Heart left ventricle (tissue), 13 donors: ENCODE measurements at regions not wholly inside any gene's neighbourhood (a gene's known extent, or its start where the extent isn't known, plus 50 kb on each side); places are given as distances from the start of the nearest gene placed in this dataset.

ENCODE experiments used
- CTCF ChIP-seq, 12 donors: fragments of 200-600 bp; sonication (generic) in 4 of 12; IDR thresholded peaks; one replicate each; pipeline versions ENCODE4 v1.5.0 to v1.8.0; 2018 to 2022; ENCODE audit warnings: antibody characterized with exemption in 12 of 12, mild to moderate bottlenecking in 5 of 12
- POLR2A ChIP-seq, 2 donors: fragments of 450-650 bp; IDR thresholded peaks; one replicate each; pipeline ENCODE4 v1.6.1; 2017; ENCODE audit warnings: antibody characterized with exemption in 2 of 2, mild to moderate bottlenecking in 2 of 2, moderate library complexity in 2 of 2
- donor health status: ischemic (EF 13 %, LVEDD 7.1; RV severe dilation, severe dysfunction).
- donor health status: DM: no; HTN: yes; CAD: no.
- donor health status: DM: no; HTN: no; CAD: no.
- donor health status: ischemic (EF 25% LVEDD 6.9; RV normal size, moderate dysfunction).
- donor health status: ischemic (EF 25% LVEDD 5.7; RV mildly dilated, moderate dysfunction).
- donor health status: ischemic (EF 35%, LVEDD 5.7; RV mildly dilated, moderate dysfunction).
- donor health status: nonischemic (EF 11% LVEDD 7.7; RV severe dilation, severe dysfunction).
- donor health status: DM: yes; HTN: yes; CAD: no.
- donor health status: PGD.
- donor health status: ischemic (EF 29% LVEDD 5.4; RV normal size, mild dysfunction).
- donor health status: nonischemic (EF 23%, LVEDD 6.1; RV moderate dilation, normal function).

DNA sequence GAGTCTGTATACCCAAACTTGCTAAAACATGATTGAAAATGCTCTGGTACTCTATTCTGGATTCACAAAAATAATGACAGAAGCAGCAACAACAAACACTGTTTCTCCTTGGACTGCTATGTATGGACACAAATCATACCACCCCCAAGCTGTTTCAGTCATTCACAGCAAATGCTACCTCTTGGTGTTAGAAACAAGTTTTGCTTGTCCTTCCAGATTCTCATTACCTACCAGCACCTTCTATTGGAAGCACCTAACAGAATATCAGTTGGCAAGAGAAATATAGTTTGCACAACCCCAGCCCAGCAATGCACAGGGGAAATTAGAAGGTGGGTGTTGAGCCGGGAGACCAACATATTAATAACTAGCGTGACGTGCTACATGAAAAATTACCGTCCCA lies 1950.9 kb downstream of the C4orf33 start:
- no peak for TF ChIP-seq CTCF (IDR thresholded peaks at IDR 0.05)
- no peak for TF ChIP-seq POLR2A (IDR thresholded peaks at IDR 0.05)
